ACC112 (cell line): ENCODE measurements at regions not wholly inside any gene's neighbourhood (a gene's known extent, or its start where the extent isn't known, plus 50 kb on each side); places are given as distances from the start of the nearest gene placed in this dataset.

Experiments
- H2AFZ ChIP-seq: fragments of 200-600 bp; sonication (generic); one replicate; pipeline ENCODE4 v1.6.0; 2017; ENCODE audit warnings: antibody characterized with exemption, low read length; ENCODE audit not compliant: unreplicated experiment
- H3K27ac ChIP-seq: fragments of 200-600 bp; sonication (generic); 2 replicates; pipeline ENCODE4 v1.5.1; 2014; ENCODE audit warnings: low read depth, mild to moderate bottlenecking, antibody characterized with exemption, low read length, moderate library complexity
- H3K27me3 ChIP-seq: fragments of 200-600 bp; sonication (generic); 2 replicates; pipeline ENCODE4 v1.6.1; 2014; ENCODE audit warnings: mild to moderate bottlenecking, antibody characterized with exemption, low read length, moderate library complexity, mixed read lengths; ENCODE audit not compliant: insufficient read depth
- H3K36me3 ChIP-seq: fragments of 200-600 bp; sonication (generic); 2 replicates; pipeline ENCODE4 v1.6.1; 2016; ENCODE audit warnings: mild to moderate bottlenecking, antibody characterized with exemption, low read length, moderate library complexity, mixed read lengths; ENCODE audit not compliant: insufficient read depth
- H3K4me1 ChIP-seq: fragments of 200-600 bp; sonication (generic); one replicate; pipeline ENCODE4 v1.6.1; 2016; ENCODE audit warnings: low read length, mixed read lengths; ENCODE audit not compliant: insufficient read depth, unreplicated experiment, control insufficient read depth
- H3K4me3 ChIP-seq: fragments of 200-600 bp; sonication (generic); 2 replicates; pipeline ENCODE4 v1.5.1; 2014; ENCODE audit warnings: mild to moderate bottlenecking, low read depth, low read length
- H3K79me2 ChIP-seq: fragments of 200-600 bp; sonication (generic); one replicate; pipeline ENCODE4 v1.6.0; 2016; ENCODE audit warnings: low read length; ENCODE audit not compliant: control insufficient read depth, unreplicated experiment, insufficient read depth

DNA sequence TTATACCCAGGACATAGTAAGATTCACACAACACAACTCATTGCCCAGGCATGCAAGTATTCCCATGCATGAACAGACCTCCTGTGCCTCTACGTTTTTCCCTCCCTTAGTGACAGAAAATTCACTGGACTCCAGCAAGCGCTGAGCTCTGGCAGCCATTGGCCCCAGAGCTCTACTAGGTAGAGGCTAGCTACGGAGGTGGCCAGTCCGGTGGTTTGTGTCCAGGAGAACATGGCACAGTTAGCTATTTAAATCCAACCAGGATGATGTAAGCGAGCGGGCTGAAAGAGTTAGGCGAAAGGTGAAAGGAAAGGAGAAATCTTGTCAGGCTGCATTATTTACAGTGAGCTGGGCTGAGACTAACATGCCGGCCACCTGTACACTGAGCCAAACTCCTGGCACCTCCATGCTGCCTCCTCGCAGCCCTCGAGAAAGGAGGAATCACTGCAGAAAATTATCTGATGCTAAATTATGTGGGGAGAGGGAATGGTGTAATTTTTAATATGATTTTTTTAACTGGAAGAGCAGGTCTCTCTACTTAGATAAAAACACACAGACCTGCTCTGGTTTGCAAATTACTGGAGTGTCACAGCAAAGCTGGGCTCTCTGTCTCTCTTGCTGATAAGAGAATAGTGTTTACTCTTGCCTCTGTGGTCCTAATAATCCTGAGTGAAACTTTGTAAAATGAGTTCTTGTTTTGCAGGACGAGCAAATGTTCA lies 50.1 kb upstream of the ARMC2 start:
- Histone ChIP-seq H3K4me1 (peaks cover 4% of the 10 kb centered on the region), H3K27ac (no peak overlapping the region), H3K36me3 (no peaks in the 10 kb centered on the region), H2AFZ (no peak overlapping the region), H3K79me2 (no peaks in the 10 kb centered on the region), H3K4me3 (no peak overlapping the region), H3K27me3 (no peaks in the 10 kb centered on the region)
